ENCODE measurements at regions not wholly inside any gene's neighbourhood (a gene's known extent, or its start where the extent isn't known, plus 50 kb on each side); places are given as distances from the start of the nearest gene placed in this dataset.

DNA sequence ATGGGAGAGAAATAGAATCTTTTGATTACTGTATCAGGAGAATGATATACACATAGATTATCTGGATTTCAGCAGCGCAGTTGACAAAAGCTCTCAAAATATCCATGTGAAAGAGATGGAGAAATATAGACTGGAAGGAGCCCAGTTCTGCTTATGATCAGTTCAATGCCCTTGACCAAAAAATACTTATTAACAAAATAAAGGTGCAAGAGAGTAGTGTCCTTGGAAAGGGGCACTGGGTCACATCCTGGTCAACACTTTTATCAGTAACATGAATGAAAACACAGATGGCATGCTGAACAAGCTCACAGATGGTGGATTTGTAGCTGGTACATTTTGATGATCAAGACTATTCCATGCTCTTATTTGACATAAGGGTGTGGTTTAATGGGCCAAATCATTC, 63.9 kb upstream of the PLEKHG1 start:
- no peak overlapping the region for H3K4me3 ChIP-seq (ENCODE audit: low read depth, low read length)
- H3K27me3 ChIP-seq (ENCODE audit: control insufficient read depth, insufficient read depth, low read length) = no peaks in the 10 kb centered on the region
- TF ChIP-seq, protein P1, sequence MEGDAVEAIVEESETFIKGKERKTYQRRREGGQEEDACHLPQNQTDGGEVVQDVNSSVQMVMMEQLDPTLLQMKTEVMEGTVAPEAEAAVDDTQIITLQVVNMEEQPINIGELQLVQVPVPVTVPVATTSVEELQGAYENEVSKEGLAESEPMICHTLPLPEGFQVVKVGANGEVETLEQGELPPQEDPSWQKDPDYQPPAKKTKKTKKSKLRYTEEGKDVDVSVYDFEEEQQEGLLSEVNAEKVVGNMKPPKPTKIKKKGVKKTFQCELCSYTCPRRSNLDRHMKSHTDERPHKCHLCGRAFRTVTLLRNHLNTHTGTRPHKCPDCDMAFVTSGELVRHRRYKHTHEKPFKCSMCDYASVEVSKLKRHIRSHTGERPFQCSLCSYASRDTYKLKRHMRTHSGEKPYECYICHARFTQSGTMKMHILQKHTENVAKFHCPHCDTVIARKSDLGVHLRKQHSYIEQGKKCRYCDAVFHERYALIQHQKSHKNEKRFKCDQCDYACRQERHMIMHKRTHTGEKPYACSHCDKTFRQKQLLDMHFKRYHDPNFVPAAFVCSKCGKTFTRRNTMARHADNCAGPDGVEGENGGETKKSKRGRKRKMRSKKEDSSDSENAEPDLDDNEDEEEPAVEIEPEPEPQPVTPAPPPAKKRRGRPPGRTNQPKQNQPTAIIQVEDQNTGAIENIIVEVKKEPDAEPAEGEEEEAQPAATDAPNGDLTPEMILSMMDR (IDR thresholded peaks at IDR 0.05; ENCODE audit: insufficient read depth, low read length, poor library complexity, severe bottlenecking) = no peak
- H3K36me3 ChIP-seq (ENCODE audit: control insufficient read depth, insufficient read depth, low read length) = no peaks in the 10 kb centered on the region
- DNase-seq (ENCODE audit: low read depth) = no peak

DNA sequence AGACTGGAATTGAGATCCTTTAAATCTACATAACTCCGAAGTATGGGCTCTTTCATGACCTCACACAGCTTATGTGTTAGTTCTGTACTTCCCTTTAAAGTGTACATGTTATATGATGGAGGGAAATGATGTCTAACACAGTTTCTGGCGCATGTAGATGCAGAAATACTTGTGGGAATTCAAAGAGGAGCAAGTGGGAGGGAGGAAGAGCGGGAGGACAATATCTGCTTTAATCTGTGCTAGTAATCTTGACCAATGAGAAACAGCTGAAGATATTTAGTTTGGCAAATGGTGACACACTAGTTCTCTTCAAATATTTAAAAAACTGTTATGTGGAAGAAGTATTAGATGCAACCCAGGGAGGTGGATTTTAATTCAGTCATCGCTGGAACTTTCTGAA, 62.9 kb upstream of the PLEKHG1 start:
- Histone ChIP-seq H3K27me3 (ENCODE audit: control insufficient read depth, insufficient read depth, low read length) (no peaks in the 10 kb centered on the region), H3K36me3 (ENCODE audit: control insufficient read depth, insufficient read depth, low read length) (no peaks in the 10 kb centered on the region), H3K4me3 (ENCODE audit: low read depth, low read length) (no peak overlapping the region)
- TF ChIP-seq, protein P1 (IDR thresholded peaks at IDR 0.05; ENCODE audit: insufficient read depth, low read length, poor library complexity, severe bottlenecking) = no peak
- no peak for DNase-seq (ENCODE audit: low read depth)

DNA sequence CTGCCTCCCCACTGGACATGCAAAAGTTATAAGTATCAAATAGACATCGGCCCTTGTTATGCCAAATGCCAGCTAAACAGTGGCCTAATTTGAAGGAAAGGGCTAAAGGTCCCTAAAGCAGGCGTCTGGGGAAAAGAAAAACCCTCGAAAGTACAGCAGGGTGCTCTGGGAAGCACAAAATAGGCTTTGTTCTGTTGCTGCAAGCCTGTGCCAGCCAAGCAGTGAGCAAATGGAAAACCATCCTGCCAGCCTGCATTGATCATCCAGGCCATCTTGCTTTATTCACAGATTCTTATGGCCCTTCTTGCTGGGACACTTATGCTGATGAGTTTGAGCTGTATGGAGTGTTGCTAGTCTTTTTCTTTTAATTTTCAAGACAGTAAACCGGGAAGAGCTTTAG, 62.2 kb upstream of the PLEKHG1 start:
- DNase-seq (ENCODE audit: low read depth) = no peak
- Histone ChIP-seq H3K4me3 (ENCODE audit: low read depth, low read length) (no peak overlapping the region), H3K27me3 (ENCODE audit: control insufficient read depth, insufficient read depth, low read length) (no peaks in the 10 kb centered on the region), H3K36me3 (ENCODE audit: control insufficient read depth, insufficient read depth, low read length) (no peaks in the 10 kb centered on the region)
- TF ChIP-seq, protein P1 (IDR thresholded peaks at IDR 0.05; ENCODE audit: insufficient read depth, low read length, poor library complexity, severe bottlenecking) = no peak

DNA sequence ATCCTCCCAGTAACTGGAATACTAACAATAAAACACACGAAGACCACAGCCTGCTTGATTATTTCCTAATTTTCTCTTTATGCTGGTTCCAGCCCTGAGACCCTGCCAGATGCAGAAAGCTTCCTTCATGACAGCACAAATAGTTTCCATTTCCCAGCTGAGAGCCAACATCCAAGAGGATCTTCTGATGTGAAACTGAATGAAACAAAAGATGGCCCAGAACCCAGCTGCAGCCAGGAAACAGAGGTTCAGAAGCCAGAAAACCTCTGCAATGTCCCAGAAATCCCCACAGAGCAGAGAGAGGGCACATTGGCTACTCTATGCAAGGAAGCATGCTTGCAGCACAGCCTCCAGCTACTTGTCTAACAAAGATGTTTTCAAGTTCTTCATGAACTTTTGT, 61.8 kb upstream of the PLEKHG1 start:
- no peaks in the 10 kb centered on the region for H3K36me3 ChIP-seq (ENCODE audit: control insufficient read depth, insufficient read depth, low read length)
- H3K27me3 ChIP-seq (ENCODE audit: control insufficient read depth, insufficient read depth, low read length) = no peaks in the 10 kb centered on the region
- H3K4me3 ChIP-seq (ENCODE audit: low read depth, low read length) = no peak overlapping the region
- no peak for DNase-seq (ENCODE audit: low read depth)
- TF ChIP-seq, protein P1 (IDR thresholded peaks at IDR 0.05; ENCODE audit: insufficient read depth, low read length, poor library complexity, severe bottlenecking) = no peak

DNA sequence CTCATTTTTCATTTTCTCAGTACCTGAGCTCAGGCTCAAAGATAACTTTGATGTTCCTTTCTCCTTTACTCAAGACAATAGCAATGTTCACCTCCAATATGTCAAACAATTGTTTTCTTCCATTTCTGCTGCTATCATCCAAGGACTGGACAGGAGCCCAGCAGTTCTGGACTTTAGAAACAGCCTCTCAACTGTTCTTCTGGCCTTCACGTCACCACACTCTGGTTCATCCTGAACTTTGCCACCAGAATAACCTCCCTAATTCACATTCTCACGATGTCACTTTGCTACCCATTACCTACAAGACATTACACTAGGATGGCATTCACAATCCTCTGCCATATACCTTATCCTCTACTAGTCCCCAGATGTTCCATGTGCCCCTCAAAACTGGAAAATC, 60.6 kb upstream of the PLEKHG1 start:
- Histone ChIP-seq H3K36me3 (ENCODE audit: control insufficient read depth, insufficient read depth, low read length) (no peaks in the 10 kb centered on the region), H3K4me3 (ENCODE audit: low read depth, low read length) (no peak overlapping the region), H3K27me3 (ENCODE audit: control insufficient read depth, insufficient read depth, low read length) (no peaks in the 10 kb centered on the region)
- no peak for DNase-seq (ENCODE audit: low read depth)
- TF ChIP-seq, protein P1 (IDR thresholded peaks at IDR 0.05; ENCODE audit: insufficient read depth, low read length, poor library complexity, severe bottlenecking) = no peak

DNA sequence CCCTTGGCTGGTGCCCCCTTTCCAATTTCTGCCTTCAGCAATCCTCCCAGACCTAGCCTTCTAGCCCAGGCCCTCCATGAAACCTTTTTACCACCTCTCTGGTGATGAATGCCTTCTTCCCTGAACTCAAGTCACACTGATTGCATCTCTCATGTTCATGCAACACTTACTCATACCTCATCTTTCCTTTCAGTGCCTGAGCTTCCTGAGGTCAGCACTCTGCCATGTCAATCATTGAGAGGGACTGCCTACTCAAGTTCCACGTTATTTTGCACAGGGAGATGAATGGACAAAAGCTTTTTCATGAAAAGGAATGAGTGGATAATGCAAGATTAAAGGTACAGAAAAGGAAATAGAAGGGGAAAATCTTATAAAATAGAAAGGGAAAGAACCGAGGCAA, 60.1 kb upstream of the PLEKHG1 start:
- DNase-seq (ENCODE audit: low read depth) = no peak
- Histone ChIP-seq H3K36me3 (ENCODE audit: control insufficient read depth, insufficient read depth, low read length) (no peaks in the 10 kb centered on the region), H3K27me3 (ENCODE audit: control insufficient read depth, insufficient read depth, low read length) (no peaks in the 10 kb centered on the region), H3K4me3 (ENCODE audit: low read depth, low read length) (no peak overlapping the region)
- TF ChIP-seq, protein P1 (IDR thresholded peaks at IDR 0.05; ENCODE audit: insufficient read depth, low read length, poor library complexity, severe bottlenecking) = no peak
